ENCODE measurements at regions not wholly inside any gene's neighbourhood (a gene's known extent, or its start where the extent isn't known, plus 50 kb on each side); places are given as distances from the start of the nearest gene placed in this dataset.

DNA sequence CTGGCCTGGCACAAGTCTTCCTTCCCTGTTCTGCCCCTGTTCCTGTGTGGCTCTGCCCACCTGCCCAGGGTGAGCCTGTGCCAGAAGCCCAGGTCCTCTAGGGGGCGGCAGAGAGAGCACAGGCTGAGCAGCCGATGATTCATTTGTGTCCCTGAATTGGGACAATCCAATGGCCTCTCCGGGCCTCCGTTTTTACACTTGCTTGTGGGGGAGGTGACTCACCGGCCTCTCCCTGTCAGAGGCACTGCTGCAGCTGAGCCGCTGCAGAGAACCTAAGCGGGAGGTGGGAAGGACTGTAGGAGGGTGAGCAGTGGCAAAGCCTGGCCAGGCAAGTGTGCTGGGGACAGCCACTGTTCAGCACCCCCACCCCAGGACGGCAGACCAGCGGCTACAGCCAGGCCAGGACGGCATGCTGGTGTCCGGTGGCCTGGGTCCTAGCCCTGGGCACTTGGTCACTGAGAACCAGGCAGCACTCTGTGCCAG lies 65.2 kb upstream of the LMO1 start (continued):
- TF ChIP-seq MTA3 (IDR thresholded peaks at IDR 0.05; ENCODE audit: borderline replicate concordance) (peak; percentile 41; the same call in 1 of the 2 replicates), KLF1 (tag; IDR thresholded peaks at IDR 0.05) (no peak), NFRKB (IDR thresholded peaks at IDR 0.05; ENCODE audit: low read depth) (no peak), ZNF436 (CRISPR knock-in tag; IDR thresholded peaks at IDR 0.05) (no peak), FOS (IDR thresholded peaks at IDR 0.05; ENCODE audit: extremely low read depth, insufficient read length) (peak; percentile 15), RFX7 (CRISPR knock-in tag; IDR thresholded peaks at IDR 0.05) (no peak), NCOA1 (IDR thresholded peaks at IDR 0.05; ENCODE audit: low read depth) (no peak), POLR2AphosphoS2 (IDR thresholded peaks at IDR 0.05; ENCODE audit: low read length) (no peak), JUN (IDR thresholded peaks at IDR 0.05; ENCODE audit: borderline replicate concordance, low read depth, low read length) (peak; percentile 83), JUN (CRISPR knock-in tag; IDR thresholded peaks at IDR 0.05; ENCODE audit: borderline replicate concordance) (no peak), SMAD4 (CRISPR knock-in tag; conservative IDR thresholded peaks at IDR 0.05) (no peak), LEF1 (IDR thresholded peaks at IDR 0.05) (no peak), FOSL1 (tag; conservative IDR thresholded peaks at IDR 0.05) (peak; percentile 95), LCOR (CRISPR knock-in tag; IDR thresholded peaks at IDR 0.05) (peak; percentile 87)
- TF ChIP-seq, protein P1, sequence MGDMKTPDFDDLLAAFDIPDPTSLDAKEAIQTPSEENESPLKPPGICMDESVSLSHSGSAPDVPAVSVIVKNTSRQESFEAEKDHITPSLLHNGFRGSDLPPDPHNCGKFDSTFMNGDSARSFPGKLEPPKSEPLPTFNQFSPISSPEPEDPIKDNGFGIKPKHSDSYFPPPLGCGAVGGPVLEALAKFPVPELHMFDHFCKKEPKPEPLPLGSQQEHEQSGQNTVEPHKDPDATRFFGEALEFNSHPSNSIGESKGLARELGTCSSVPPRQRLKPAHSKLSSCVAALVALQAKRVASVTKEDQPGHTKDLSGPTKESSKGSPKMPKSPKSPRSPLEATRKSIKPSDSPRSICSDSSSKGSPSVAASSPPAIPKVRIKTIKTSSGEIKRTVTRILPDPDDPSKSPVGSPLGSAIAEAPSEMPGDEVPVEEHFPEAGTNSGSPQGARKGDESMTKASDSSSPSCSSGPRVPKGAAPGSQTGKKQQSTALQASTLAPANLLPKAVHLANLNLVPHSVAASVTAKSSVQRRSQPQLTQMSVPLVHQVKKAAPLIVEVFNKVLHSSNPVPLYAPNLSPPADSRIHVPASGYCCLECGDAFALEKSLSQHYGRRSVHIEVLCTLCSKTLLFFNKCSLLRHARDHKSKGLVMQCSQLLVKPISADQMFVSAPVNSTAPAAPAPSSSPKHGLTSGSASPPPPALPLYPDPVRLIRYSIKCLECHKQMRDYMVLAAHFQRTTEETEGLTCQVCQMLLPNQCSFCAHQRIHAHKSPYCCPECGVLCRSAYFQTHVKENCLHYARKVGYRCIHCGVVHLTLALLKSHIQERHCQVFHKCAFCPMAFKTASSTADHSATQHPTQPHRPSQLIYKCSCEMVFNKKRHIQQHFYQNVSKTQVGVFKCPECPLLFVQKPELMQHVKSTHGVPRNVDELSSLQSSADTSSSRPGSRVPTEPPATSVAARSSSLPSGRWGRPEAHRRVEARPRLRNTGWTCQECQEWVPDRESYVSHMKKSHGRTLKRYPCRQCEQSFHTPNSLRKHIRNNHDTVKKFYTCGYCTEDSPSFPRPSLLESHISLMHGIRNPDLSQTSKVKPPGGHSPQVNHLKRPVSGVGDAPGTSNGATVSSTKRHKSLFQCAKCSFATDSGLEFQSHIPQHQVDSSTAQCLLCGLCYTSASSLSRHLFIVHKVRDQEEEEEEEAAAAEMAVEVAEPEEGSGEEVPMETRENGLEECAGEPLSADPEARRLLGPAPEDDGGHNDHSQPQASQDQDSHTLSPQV (IDR thresholded peaks at IDR 0.05) = no peak
- TF ChIP-seq, protein P2, sequence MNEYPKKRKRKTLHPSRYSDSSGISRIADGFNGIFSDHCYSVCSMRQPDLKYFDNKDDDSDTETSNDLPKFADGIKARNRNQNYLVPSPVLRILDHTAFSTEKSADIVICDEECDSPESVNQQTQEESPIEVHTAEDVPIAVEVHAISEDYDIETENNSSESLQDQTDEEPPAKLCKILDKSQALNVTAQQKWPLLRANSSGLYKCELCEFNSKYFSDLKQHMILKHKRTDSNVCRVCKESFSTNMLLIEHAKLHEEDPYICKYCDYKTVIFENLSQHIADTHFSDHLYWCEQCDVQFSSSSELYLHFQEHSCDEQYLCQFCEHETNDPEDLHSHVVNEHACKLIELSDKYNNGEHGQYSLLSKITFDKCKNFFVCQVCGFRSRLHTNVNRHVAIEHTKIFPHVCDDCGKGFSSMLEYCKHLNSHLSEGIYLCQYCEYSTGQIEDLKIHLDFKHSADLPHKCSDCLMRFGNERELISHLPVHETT (CRISPR knock-in tag; conservative IDR thresholded peaks at IDR 0.05 in 1 of 2, IDR thresholded peaks at IDR 0.05 in 1 of 2) = no peak
- TF ChIP-seq, protein P3, sequence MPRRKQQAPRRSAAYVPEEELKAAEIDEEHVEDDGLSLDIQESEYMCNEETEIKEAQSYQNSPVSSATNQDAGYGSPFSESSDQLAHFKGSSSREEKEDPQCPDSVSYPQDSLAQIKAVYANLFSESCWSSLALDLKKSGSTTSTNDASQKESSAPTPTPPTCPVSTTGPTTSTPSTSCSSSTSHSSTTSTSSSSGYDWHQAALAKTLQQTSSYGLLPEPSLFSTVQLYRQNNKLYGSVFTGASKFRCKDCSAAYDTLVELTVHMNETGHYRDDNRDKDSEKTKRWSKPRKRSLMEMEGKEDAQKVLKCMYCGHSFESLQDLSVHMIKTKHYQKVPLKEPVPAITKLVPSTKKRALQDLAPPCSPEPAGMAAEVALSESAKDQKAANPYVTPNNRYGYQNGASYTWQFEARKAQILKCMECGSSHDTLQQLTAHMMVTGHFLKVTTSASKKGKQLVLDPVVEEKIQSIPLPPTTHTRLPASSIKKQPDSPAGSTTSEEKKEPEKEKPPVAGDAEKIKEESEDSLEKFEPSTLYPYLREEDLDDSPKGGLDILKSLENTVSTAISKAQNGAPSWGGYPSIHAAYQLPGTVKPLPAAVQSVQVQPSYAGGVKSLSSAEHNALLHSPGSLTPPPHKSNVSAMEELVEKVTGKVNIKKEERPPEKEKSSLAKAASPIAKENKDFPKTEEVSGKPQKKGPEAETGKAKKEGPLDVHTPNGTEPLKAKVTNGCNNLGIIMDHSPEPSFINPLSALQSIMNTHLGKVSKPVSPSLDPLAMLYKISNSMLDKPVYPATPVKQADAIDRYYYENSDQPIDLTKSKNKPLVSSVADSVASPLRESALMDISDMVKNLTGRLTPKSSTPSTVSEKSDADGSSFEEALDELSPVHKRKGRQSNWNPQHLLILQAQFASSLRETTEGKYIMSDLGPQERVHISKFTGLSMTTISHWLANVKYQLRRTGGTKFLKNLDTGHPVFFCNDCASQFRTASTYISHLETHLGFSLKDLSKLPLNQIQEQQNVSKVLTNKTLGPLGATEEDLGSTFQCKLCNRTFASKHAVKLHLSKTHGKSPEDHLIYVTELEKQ (CRISPR knock-in tag; IDR thresholded peaks at IDR 0.05) = no peak

All from K562 (cell line).